H9 (cell line): ENCODE measurements at regions not wholly inside any gene's neighbourhood (a gene's known extent, or its start where the extent isn't known, plus 50 kb on each side); places are given as distances from the start of the nearest gene placed in this dataset.

Experiments used
- DNase-seq: peaks from one replicate; pipeline ENCODE4 v3.0.0-alpha.2; 2017
- H2AFZ ChIP-seq: one replicate; pipeline ENCODE4 v1.6.1; 2013; ENCODE audit warnings: mild to moderate bottlenecking, low read length, control low read depth, moderate library complexity
- H2AK5ac ChIP-seq: 2 replicates; pipeline ENCODE4 v1.6.1; 2013; ENCODE audit warnings: low read length, control low read depth, mixed read lengths; ENCODE audit not compliant: insufficient read length
- H2BK120ac ChIP-seq: one replicate; pipeline ENCODE4 v1.6.1; 2013; ENCODE audit warnings: low read depth, mild to moderate bottlenecking, low read length, control low read depth, inconsistent platforms; ENCODE audit not compliant: poor library complexity, severe bottlenecking
- H2BK12ac ChIP-seq: 2 replicates; pipeline ENCODE4 v1.6.1; 2013; ENCODE audit warnings: low read length, control low read depth, mixed read lengths, low read depth; ENCODE audit not compliant: insufficient read length
- H2BK15ac ChIP-seq: 2 replicates; pipeline ENCODE4 v1.6.1; 2013; ENCODE audit warnings: low read depth, low read length, control low read depth
- H2BK20ac ChIP-seq: one replicate; pipeline ENCODE4 v1.6.1; 2013; ENCODE audit warnings: low read depth, mild to moderate bottlenecking, low read length, control low read depth, inconsistent platforms; ENCODE audit not compliant: poor library complexity, severe bottlenecking
- H2BK5ac ChIP-seq: 2 replicates; pipeline ENCODE4 v1.6.1; 2013; ENCODE audit warnings: low read length, control low read depth, mixed read lengths; ENCODE audit not compliant: insufficient read length
- H3K14ac ChIP-seq: 2 replicates; pipeline ENCODE4 v1.6.1; 2013; ENCODE audit warnings: low read length, control low read depth; ENCODE audit not compliant: insufficient read depth
- H3K18ac ChIP-seq: 2 replicates; pipeline ENCODE4 v1.6.1; 2013; ENCODE audit warnings: low read depth, mild to moderate bottlenecking, mixed read lengths, low read length, control low read depth; ENCODE audit not compliant: insufficient read length
- H3K23ac ChIP-seq: 2 replicates; pipeline ENCODE4 v1.6.1; 2013; ENCODE audit warnings: low read length, control low read depth, mixed read lengths, low read depth; ENCODE audit not compliant: insufficient read length
- H3K23me2 ChIP-seq: 2 replicates; pipeline ENCODE4 v1.6.1; 2013; ENCODE audit warnings: low read depth, mild to moderate bottlenecking, mixed read lengths, low read length, control low read depth; ENCODE audit not compliant: insufficient read length, poor library complexity, severe bottlenecking
- H3K27ac ChIP-seq: 2 replicates; pipeline ENCODE4 v1.5.1; 2013; ENCODE audit warnings: low read length, control low read depth, mixed read lengths, low read depth; ENCODE audit not compliant: insufficient read length
- H3K27me3 ChIP-seq: 2 replicates; pipeline ENCODE4 v1.6.1; 2013; ENCODE audit warnings: low read length, control low read depth, inconsistent platforms; ENCODE audit not compliant: insufficient read depth
- H3K4ac ChIP-seq: 2 replicates; pipeline ENCODE4 v1.6.1; 2013; ENCODE audit warnings: low read depth, mild to moderate bottlenecking, control low read depth, inconsistent platforms, low read length, moderate library complexity
- H3K4me1 ChIP-seq: 2 replicates; pipeline ENCODE4 v1.6.1; 2013; ENCODE audit warnings: low read length, control low read depth, inconsistent platforms; ENCODE audit not compliant: insufficient read depth
- H3K4me2 ChIP-seq: 2 replicates; pipeline ENCODE4 v1.6.1; 2013; ENCODE audit warnings: low read length, control low read depth, mixed read lengths; ENCODE audit not compliant: insufficient read length, insufficient read depth
- H3K56ac ChIP-seq: 2 replicates; pipeline ENCODE4 v1.6.1; 2013; ENCODE audit warnings: low read depth, mild to moderate bottlenecking, mixed read lengths, low read length, control low read depth; ENCODE audit not compliant: insufficient read length
- H3K79me1 ChIP-seq: 2 replicates; pipeline ENCODE4 v1.6.1; 2013; ENCODE audit warnings: low read depth, mild to moderate bottlenecking, moderate library complexity, low read length, control low read depth, inconsistent platforms; ENCODE audit not compliant: insufficient read depth, poor library complexity, severe bottlenecking
- H3K79me2 ChIP-seq: 2 replicates; pipeline ENCODE4 v1.6.1; 2013; ENCODE audit warnings: low read length, control low read depth, inconsistent platforms; ENCODE audit not compliant: insufficient read depth
- H3K9ac ChIP-seq: 2 replicates; pipeline ENCODE4 v1.6.1; 2013; ENCODE audit warnings: low read length, control low read depth, mixed read lengths; ENCODE audit not compliant: insufficient read length; ENCODE audit errors: extremely low read depth
- H3K9me3 ChIP-seq: one replicate; pipeline ENCODE4 v1.6.1; 2013; ENCODE audit warnings: low read depth, low read length, inconsistent platforms; ENCODE audit not compliant: control insufficient read depth
- H3T11ph ChIP-seq: one replicate; pipeline ENCODE4 v1.6.1; 2013; ENCODE audit warnings: mild to moderate bottlenecking, low read length, control low read depth, inconsistent platforms
- H4K20me1 ChIP-seq: one replicate; pipeline ENCODE4 v1.6.1; 2013; ENCODE audit not compliant: control insufficient read depth, insufficient read length, insufficient read depth
- H4K5ac ChIP-seq: 2 replicates; pipeline ENCODE4 v1.6.1; 2013; ENCODE audit warnings: low read depth, mild to moderate bottlenecking, mixed read lengths, low read length, control low read depth; ENCODE audit not compliant: insufficient read length
- H4K8ac ChIP-seq: replicated peaks from 2 replicates; pipeline ENCODE4 v1.6.1; 2013; ENCODE audit warnings: low read length, control low read depth, mixed read lengths, low read depth; ENCODE audit not compliant: insufficient read length
- H4K91ac ChIP-seq: 2 replicates; pipeline ENCODE4 v1.6.1; 2013; ENCODE audit warnings: low read depth, mild to moderate bottlenecking, moderate library complexity, mixed read lengths, low read length, control low read depth; ENCODE audit not compliant: insufficient read length
- H3K27ac Mint-ChIP-seq, 3 experiments: 2 replicates in 2 of 3; 3 replicates in 1 of 3; pipeline ENCODE4 v1.8.0; 2020 to 2021; ENCODE audit warnings: mixed read lengths in 3 of 3, mild to moderate bottlenecking in 1 of 3, moderate library complexity in 1 of 3
- H3K27me3 Mint-ChIP-seq: 2 replicates; pipeline ENCODE4 v1.8.0; 2021; ENCODE audit warnings: low read depth, mild to moderate bottlenecking, moderate library complexity, mixed read lengths
- H3K36me3 Mint-ChIP-seq, 3 experiments: 2 replicates in 2 of 3; 3 replicates in 1 of 3; pipeline ENCODE4 v1.8.0; 2020 to 2021; ENCODE audit warnings: low read depth in 3 of 3, mixed read lengths in 3 of 3; ENCODE audit not compliant: insufficient read depth in 1 of 3
- H3K4me1 Mint-ChIP-seq, 2 experiments: 2 replicates each; pipeline ENCODE4 v1.8.0; 2020; ENCODE audit warnings: mixed read lengths in 2 of 2
- H3K4me3 Mint-ChIP-seq, 2 experiments: 2 replicates in 1 of 2; 3 replicates in 1 of 2; pipeline ENCODE4 v1.8.0; 2020 to 2021; ENCODE audit warnings: mild to moderate bottlenecking in 2 of 2, mixed read lengths in 2 of 2, moderate library complexity in 1 of 2
- H3K9me3 Mint-ChIP-seq, 2 experiments: 2 replicates in 1 of 2; 3 replicates in 1 of 2; pipeline ENCODE4 v1.8.0; 2020; ENCODE audit warnings: mild to moderate bottlenecking in 2 of 2, mixed read lengths in 2 of 2, moderate library complexity in 1 of 2
- WGBS: extraction: QIAGEN DNeasy Blood & Tissue Kit; methylation state at CpG from one replicate; pipeline ENCODE4 v1.1.7; 2013; ENCODE audit warnings: missing lambda C conversion rate, low lambda C conversion rate, mixed read lengths; ENCODE audit not compliant: insufficient read length; ENCODE audit errors: extremely low coverage; 5-methylcytosine and 5-hydroxymethylcytosine counted together
- TF ChIP-seq, protein P1 (sequence below): fragments of 200-600 bp; sonication (generic); conservative IDR thresholded peaks from 3 replicates; pipeline ENCODE4 v1.8.0; 2021; ENCODE audit warnings: antibody characterized with exemption, mild to moderate bottlenecking

DNA sequence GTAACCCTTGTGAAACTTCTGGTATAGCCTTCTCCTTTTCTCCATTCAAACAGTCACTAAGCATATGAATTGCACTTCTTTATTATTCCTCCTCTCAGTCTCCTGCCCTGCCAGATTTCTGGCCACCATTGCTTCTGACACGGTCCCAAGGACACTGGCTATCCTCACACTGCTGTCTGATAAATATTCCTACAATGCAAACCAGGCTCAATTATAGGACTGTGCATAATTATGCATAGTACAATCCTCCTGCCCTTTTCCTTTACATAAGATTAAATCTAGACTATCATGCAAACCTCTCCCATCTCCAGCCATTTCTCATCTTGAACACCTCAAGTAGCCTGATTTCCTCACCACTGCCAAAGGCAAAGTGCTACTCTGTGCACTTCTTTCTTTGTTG lies 704.3 kb upstream of the ADAMTS5 start:
- Mint-ChIP-seq H3K4me3 (no peak overlapping the region), H3K9me3 (no peaks in the 10 kb centered on the region; a peak in 1 of 5 replicates), H3K27me3 (no peaks in the 10 kb centered on the region), H3K4me1 (no peaks in the 10 kb centered on the region), H3K27ac (no peak overlapping the region), H3K36me3 (no peaks in the 10 kb centered on the region)
- Histone ChIP-seq H3K18ac (no peak overlapping the region), H2BK20ac (no peak overlapping the region), H3K23me2 (no peaks in the 10 kb centered on the region), H3K4me2 (no peak overlapping the region), H3K14ac (no peak overlapping the region), H2BK120ac (no peak overlapping the region), H3K9me3 (no peaks in the 10 kb centered on the region), H4K5ac (no peak overlapping the region), H3K23ac (no peak overlapping the region), H4K91ac (no peak overlapping the region), H2BK12ac (no peak overlapping the region), H3K4me1 (no peaks in the 10 kb centered on the region; the same call in 1 of the 2 replicates), H2AK5ac (no peak overlapping the region), H4K8ac (no peak overlapping the region), H2BK5ac (no peak overlapping the region), H3K4ac (no peak overlapping the region), H2AFZ (no peak overlapping the region), H3K9ac (no peak overlapping the region), H3T11ph (no peak overlapping the region), H3K27me3 (no peaks in the 10 kb centered on the region), H3K79me2 (no peaks in the 10 kb centered on the region), H3K56ac (no peak overlapping the region), H2BK15ac (no peak overlapping the region), H4K20me1 (no peaks in the 10 kb centered on the region), H3K27ac (no peak overlapping the region), H3K79me1 (no peaks in the 10 kb centered on the region)
- no CpG with 5 or more reads among the region's 1 CpG for WGBS
- no peak for DNase-seq
- TF ChIP-seq, protein P1, sequence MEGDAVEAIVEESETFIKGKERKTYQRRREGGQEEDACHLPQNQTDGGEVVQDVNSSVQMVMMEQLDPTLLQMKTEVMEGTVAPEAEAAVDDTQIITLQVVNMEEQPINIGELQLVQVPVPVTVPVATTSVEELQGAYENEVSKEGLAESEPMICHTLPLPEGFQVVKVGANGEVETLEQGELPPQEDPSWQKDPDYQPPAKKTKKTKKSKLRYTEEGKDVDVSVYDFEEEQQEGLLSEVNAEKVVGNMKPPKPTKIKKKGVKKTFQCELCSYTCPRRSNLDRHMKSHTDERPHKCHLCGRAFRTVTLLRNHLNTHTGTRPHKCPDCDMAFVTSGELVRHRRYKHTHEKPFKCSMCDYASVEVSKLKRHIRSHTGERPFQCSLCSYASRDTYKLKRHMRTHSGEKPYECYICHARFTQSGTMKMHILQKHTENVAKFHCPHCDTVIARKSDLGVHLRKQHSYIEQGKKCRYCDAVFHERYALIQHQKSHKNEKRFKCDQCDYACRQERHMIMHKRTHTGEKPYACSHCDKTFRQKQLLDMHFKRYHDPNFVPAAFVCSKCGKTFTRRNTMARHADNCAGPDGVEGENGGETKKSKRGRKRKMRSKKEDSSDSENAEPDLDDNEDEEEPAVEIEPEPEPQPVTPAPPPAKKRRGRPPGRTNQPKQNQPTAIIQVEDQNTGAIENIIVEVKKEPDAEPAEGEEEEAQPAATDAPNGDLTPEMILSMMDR: no peak
